ENCODE measurements at regions not wholly inside any gene's neighbourhood (a gene's known extent, or its start where the extent isn't known, plus 50 kb on each side); places are given as distances from the start of the nearest gene placed in this dataset.

GRCh38 chr2:225837328-225837727 lies 437.8 kb downstream of the NYAP2 start:
- TF ChIP-seq EP300 (IDR thresholded peaks at IDR 0.05), result no peak
- TF ChIP-seq, protein P1, sequence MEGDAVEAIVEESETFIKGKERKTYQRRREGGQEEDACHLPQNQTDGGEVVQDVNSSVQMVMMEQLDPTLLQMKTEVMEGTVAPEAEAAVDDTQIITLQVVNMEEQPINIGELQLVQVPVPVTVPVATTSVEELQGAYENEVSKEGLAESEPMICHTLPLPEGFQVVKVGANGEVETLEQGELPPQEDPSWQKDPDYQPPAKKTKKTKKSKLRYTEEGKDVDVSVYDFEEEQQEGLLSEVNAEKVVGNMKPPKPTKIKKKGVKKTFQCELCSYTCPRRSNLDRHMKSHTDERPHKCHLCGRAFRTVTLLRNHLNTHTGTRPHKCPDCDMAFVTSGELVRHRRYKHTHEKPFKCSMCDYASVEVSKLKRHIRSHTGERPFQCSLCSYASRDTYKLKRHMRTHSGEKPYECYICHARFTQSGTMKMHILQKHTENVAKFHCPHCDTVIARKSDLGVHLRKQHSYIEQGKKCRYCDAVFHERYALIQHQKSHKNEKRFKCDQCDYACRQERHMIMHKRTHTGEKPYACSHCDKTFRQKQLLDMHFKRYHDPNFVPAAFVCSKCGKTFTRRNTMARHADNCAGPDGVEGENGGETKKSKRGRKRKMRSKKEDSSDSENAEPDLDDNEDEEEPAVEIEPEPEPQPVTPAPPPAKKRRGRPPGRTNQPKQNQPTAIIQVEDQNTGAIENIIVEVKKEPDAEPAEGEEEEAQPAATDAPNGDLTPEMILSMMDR (IDR thresholded peaks at IDR 0.05), result no peak
- TF ChIP-seq POLR2A (IDR thresholded peaks at IDR 0.05), result no peak
